ENCODE measurements at regions not wholly inside any gene's neighbourhood (a gene's known extent, or its start where the extent isn't known, plus 50 kb on each side); places are given as distances from the start of the nearest gene placed in this dataset.

DNA sequence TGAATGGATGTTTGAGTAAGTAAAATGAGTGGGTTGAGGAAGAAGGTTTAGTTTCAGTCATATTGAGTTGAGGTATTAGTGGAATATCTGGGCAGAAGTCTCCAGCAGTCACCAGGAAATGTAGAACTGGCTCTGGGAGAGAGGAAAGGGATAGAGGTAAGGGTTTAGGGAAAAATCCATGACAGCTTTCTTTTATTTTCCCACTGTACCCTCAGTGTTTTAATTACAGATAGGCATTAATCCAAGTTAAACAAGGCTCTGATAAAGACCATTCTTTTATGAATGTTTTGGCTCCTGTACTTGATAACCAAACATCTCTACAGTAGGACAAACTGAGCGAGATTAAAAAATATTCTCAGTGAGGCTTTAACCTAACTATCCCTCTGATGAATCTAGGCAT, 318.4 kb upstream of the SYNCRIP start:
- no peaks in the 10 kb centered on the region for H3K36me3 ChIP-seq
- H3K4me3 ChIP-seq, result no peak overlapping the region
- no peak overlapping the region for H3K27ac ChIP-seq
- no peaks in the 10 kb centered on the region for H3K27me3 ChIP-seq (replicated peaks; ENCODE audit: insufficient read depth)
- no peaks in the 10 kb centered on the region for H3K9me3 ChIP-seq
- H3K4me1 ChIP-seq (replicated peaks), result no peaks in the 10 kb centered on the region
- intact Hi-C loops (cut with DNase I), result no loop called here
- whole genome bisulfite sequencing, result 50% methylated on average over 1 of the region's 1 CpG
- no peak for DNase-seq (ENCODE audit: low spot score)
- TF ChIP-seq, protein P1, sequence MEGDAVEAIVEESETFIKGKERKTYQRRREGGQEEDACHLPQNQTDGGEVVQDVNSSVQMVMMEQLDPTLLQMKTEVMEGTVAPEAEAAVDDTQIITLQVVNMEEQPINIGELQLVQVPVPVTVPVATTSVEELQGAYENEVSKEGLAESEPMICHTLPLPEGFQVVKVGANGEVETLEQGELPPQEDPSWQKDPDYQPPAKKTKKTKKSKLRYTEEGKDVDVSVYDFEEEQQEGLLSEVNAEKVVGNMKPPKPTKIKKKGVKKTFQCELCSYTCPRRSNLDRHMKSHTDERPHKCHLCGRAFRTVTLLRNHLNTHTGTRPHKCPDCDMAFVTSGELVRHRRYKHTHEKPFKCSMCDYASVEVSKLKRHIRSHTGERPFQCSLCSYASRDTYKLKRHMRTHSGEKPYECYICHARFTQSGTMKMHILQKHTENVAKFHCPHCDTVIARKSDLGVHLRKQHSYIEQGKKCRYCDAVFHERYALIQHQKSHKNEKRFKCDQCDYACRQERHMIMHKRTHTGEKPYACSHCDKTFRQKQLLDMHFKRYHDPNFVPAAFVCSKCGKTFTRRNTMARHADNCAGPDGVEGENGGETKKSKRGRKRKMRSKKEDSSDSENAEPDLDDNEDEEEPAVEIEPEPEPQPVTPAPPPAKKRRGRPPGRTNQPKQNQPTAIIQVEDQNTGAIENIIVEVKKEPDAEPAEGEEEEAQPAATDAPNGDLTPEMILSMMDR (IDR thresholded peaks at IDR 0.05), result no peak
- TF ChIP-seq POLR2A (IDR thresholded peaks at IDR 0.05) (no peak), POLR2AphosphoS5 (IDR thresholded peaks at IDR 0.05) (no peak)

DNA sequence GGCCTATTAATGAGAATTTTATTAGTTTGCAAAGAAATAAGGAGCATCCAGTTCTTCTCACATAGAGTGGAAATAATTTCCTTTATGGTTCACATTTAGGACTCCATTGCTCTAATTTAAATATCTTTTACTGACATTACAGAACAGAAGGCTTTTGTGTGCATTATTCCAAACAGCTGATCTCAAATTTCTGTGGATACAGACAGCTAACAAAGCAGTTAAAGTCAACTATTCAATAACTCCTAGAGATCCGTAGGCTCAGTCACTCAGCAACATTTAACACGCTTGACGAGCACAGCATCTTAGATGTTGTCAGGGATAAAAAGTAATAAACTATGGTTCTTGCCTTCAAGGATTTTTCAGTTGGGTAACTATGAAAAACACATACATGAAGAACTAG, 305.8 kb upstream of the SYNCRIP start:
- Histone ChIP-seq H3K9me3 (no peaks in the 10 kb centered on the region), H3K27ac (no peak overlapping the region), H3K4me1 (replicated peaks) (no peaks in the 10 kb centered on the region), H3K36me3 (no peaks in the 10 kb centered on the region), H3K4me3 (no peak overlapping the region), H3K27me3 (replicated peaks; ENCODE audit: insufficient read depth) (no peaks in the 10 kb centered on the region)
- DNase-seq (ENCODE audit: low spot score), result no peak
- intact Hi-C loops (cut with DNase I), result loop anchor here (10.0 kb wide), 1 partner anchor 216 kb away; no protein-coding TSS in a partner anchor
- 34% methylated on average over 3 of the region's 3 CpGs for WGBS
- TF ChIP-seq POLR2AphosphoS5 (IDR thresholded peaks at IDR 0.05) (no peak), POLR2A (IDR thresholded peaks at IDR 0.05) (no peak)

DNA sequence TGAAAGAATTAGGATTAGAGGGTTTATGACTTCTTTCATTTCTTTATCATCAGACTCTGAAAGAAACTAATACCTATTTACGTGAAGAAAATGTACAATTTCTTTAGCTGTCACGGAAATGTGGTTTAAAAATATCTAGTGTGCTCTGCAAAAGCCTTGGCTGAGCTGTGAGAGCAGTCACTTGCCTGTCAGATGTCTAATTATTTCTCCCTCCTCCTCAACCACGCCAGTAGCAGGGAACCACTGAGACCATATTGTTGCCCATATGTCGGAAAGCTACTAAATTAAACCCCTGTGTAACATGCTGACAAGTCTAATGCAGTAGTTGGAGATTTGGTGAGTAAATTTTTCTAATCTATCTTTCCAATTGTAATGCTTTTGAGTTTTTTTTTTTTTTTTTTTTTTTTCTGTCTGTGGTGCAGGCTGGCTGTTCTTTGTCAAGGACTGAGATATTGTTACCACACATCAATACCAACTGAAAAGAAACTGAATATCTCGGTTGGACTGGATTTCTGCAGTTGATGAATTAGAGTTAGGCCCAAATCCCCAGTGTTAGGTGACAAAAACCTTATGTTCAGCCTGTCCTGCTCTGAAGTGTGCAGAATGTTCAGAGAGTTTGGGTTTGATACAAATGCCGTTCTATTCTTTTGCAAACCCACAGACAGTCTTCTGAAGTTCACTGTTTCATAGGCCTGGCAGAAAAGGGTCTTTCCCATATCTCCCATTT, 302.9 kb upstream of the SYNCRIP start:
- Histone ChIP-seq H3K36me3 (no peaks in the 10 kb centered on the region), H3K27ac (no peak overlapping the region), H3K4me3 (no peak overlapping the region), H3K9me3 (no peaks in the 10 kb centered on the region), H3K4me1 (replicated peaks) (no peaks in the 10 kb centered on the region), H3K27me3 (replicated peaks; ENCODE audit: insufficient read depth) (no peaks in the 10 kb centered on the region)
- 69% methylated on average over 6 of the region's 6 CpGs for WGBS
- no peak for TF ChIP-seq POLR2A (IDR thresholded peaks at IDR 0.05)
- no peak for TF ChIP-seq POLR2AphosphoS5 (IDR thresholded peaks at IDR 0.05)
- TF ChIP-seq, protein P1 (IDR thresholded peaks at IDR 0.05), result no peak
- no peak for DNase-seq (ENCODE audit: low spot score)
- intact Hi-C loops (cut with DNase I), result loop anchor here (10.0 kb wide), 1 partner anchor 219 kb away; no protein-coding TSS in a partner anchor

DNA sequence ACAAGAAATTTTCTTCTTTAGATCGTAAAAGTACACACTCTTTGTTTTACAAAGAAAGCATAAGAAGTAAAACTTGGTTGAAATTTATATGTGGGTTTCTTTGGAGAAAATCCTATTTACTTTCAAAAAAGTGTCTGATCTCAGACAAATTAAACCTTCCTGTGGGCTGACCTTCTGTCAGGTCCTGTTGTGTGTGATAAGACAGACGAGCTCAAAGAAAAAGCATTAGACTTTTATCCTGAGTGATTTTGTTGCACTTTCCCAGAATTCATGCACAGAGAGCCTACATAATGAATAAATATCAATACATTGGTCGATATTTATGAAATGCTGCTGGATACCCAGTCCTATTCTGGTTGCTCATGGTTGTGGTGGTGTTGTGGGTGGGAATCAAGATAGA, 302.1 kb upstream of the SYNCRIP start:
- WGBS, result 61% methylated on average over 3 of the region's 3 CpGs
- Histone ChIP-seq H3K27me3 (replicated peaks; ENCODE audit: insufficient read depth) (no peaks in the 10 kb centered on the region), H3K9me3 (no peaks in the 10 kb centered on the region), H3K36me3 (no peaks in the 10 kb centered on the region), H3K27ac (no peak overlapping the region), H3K4me1 (replicated peaks) (no peaks in the 10 kb centered on the region), H3K4me3 (no peak overlapping the region)
- no peak for TF ChIP-seq POLR2AphosphoS5 (IDR thresholded peaks at IDR 0.05)
- no peak for TF ChIP-seq POLR2A (IDR thresholded peaks at IDR 0.05)
- TF ChIP-seq, protein P1 (IDR thresholded peaks at IDR 0.05), result no peak
- DNase-seq (ENCODE audit: low spot score), result no peak
- intact Hi-C loops (cut with DNase I), result loop anchor here (10.0 kb wide), 1 partner anchor 220 kb away; no protein-coding TSS in a partner anchor

DNA sequence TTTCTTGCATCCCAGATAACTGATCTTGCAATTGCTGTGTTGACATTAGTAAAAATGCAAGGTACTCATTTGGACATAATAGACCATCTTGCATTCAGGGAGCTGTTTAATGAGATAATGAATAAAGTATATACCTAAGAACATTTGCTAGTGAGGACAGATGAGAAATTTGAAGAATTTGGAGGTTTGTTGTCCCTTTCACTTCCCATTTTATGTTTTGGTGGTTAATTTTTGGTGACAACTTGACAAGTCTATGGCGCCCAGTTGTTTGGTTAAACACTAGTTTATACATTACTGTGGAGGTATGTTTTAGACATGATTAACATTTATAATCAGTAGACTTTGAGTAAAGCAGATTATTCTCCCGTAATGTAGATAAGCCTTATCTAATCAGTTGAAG, 300.2 kb upstream of the SYNCRIP start:
- TF ChIP-seq POLR2A (IDR thresholded peaks at IDR 0.05) (no peak), POLR2AphosphoS5 (IDR thresholded peaks at IDR 0.05) (no peak)
- TF ChIP-seq, protein P1 (IDR thresholded peaks at IDR 0.05), result no peak
- H3K9me3 ChIP-seq, result no peaks in the 10 kb centered on the region
- H3K27me3 ChIP-seq (replicated peaks; ENCODE audit: insufficient read depth), result no peaks in the 10 kb centered on the region
- 92% methylated on average over 2 of the region's 2 CpGs for WGBS
- no peak overlapping the region for H3K27ac ChIP-seq
- DNase-seq (ENCODE audit: low spot score), result no peak
- H3K4me3 ChIP-seq, result no peak overlapping the region
- no peaks in the 10 kb centered on the region for H3K36me3 ChIP-seq
- no peaks in the 10 kb centered on the region for H3K4me1 ChIP-seq (replicated peaks)
- intact Hi-C loops (cut with DNase I), result loop anchor here (10.0 kb wide), 1 partner anchor 222 kb away; no protein-coding TSS in a partner anchor

Data from prostate gland (tissue), 2 donors.